SU-DHL-6 (cell line): ENCODE measurements at regions not wholly inside any gene's neighbourhood (a gene's known extent, or its start where the extent isn't known, plus 50 kb on each side); places are given as distances from the start of the nearest gene placed in this dataset.

Source experiments
- H2AFZ ChIP-seq: fragments of 200-600 bp; sonication (generic); 2 replicates; pipeline ENCODE4 v1.6.1; 2014; ENCODE audit warnings: low read depth, mild to moderate bottlenecking, moderate library complexity, mixed read lengths, antibody characterized with exemption, low read length; ENCODE audit not compliant: severe bottlenecking
- H3F3A ChIP-seq: fragments of 200-600 bp; shearing (Covaris generic); 2 replicates; pipeline ENCODE4 v1.6.0; 2016; ENCODE audit warnings: antibody characterized with exemption, mild to moderate bottlenecking; ENCODE audit not compliant: insufficient read depth
- H3K27ac ChIP-seq: fragments of 200-600 bp; sonication (generic); 2 replicates; pipeline ENCODE4 v1.5.1; 2016; ENCODE audit warnings: low read depth, mild to moderate bottlenecking, low read length, moderate library complexity, mixed read lengths
- H3K27me3 ChIP-seq: fragments of 200-600 bp; sonication (generic), shearing (Covaris generic); 2 replicates; pipeline ENCODE4 v1.6.0; 2014; ENCODE audit warnings: mild to moderate bottlenecking, low read length
- H3K36me3 ChIP-seq: fragments of 200-600 bp; sonication (generic); 2 replicates; pipeline ENCODE4 v1.6.1; 2014; ENCODE audit warnings: mild to moderate bottlenecking, low read length, mixed read lengths
- H3K4me2 ChIP-seq: fragments of 300-600, 200-600 bp; shearing (Covaris generic), sonication (generic); 2 replicates; pipeline ENCODE4 v1.6.0; 2014; ENCODE audit warnings: low read length, low read depth, mild to moderate bottlenecking; ENCODE audit not compliant: poor library complexity, severe bottlenecking
- H3K4me3 ChIP-seq: fragments of 200-600 bp; sonication (generic); 2 replicates; pipeline ENCODE4 v1.5.1; 2014; ENCODE audit warnings: antibody characterized with exemption, low read length, mild to moderate bottlenecking, mixed read lengths; ENCODE audit not compliant: insufficient read depth, poor library complexity, severe bottlenecking
- H3K79me2 ChIP-seq: fragments of 200-600 bp; sonication (generic); 2 replicates; pipeline ENCODE4 v1.6.1; 2014; ENCODE audit warnings: mild to moderate bottlenecking, low read length, moderate library complexity; ENCODE audit not compliant: insufficient read depth
- H3K9ac ChIP-seq: fragments of 200-600 bp; sonication (generic); 2 replicates; pipeline ENCODE4 v1.7.0; 2014; ENCODE audit warnings: mild to moderate bottlenecking, low read length
- H3K9me2 ChIP-seq: fragments of 200-600 bp; sonication (generic); replicated peaks from 2 replicates; pipeline ENCODE4 v1.6.1; 2014; ENCODE audit warnings: low read length; ENCODE audit not compliant: insufficient read depth
- H3K9me3 ChIP-seq: fragments of 200-600 bp; sonication (generic); 2 replicates; pipeline ENCODE4 v1.6.1; 2014; ENCODE audit warnings: low read length, mixed read lengths; ENCODE audit not compliant: insufficient read depth
- H4K20me1 ChIP-seq: fragments of 200-600 bp; sonication (generic); 2 replicates; pipeline ENCODE4 v1.6.1; 2014; ENCODE audit warnings: low read depth, mild to moderate bottlenecking, antibody characterized with exemption, low read length, moderate library complexity, mixed read lengths
- CTCF ChIP-seq: fragments of 200-600 bp; sonication (generic); IDR thresholded peaks from one replicate; pipeline ENCODE4 v1.5.1; 2017; ENCODE audit warnings: antibody characterized with exemption, mild to moderate bottlenecking, low read length, moderate library complexity; ENCODE audit not compliant: insufficient read depth, poor library complexity, severe bottlenecking
- EZH2phosphoT487 ChIP-seq: fragments of 200-600 bp; sonication (generic), shearing (Covaris generic); conservative IDR thresholded peaks from 2 replicates; pipeline ENCODE4 v1.6.1; 2018; ENCODE audit warnings: mild to moderate bottlenecking, antibody characterized with exemption, low read length, moderate library complexity, mixed read lengths

GRCh38 chr10:129404091-129404490 lies 63.0 kb upstream of the MGMT start:
- no peaks in the 10 kb centered on the region for H3K79me2 ChIP-seq
- H3K27me3 ChIP-seq, result no peaks in the 10 kb centered on the region
- TF ChIP-seq EZH2phosphoT487, result no peak
- TF ChIP-seq CTCF, result no peak
- H3F3A ChIP-seq, result no peaks in the 10 kb centered on the region
- no peak overlapping the region for H3K4me2 ChIP-seq
- no peak overlapping the region for H3K27ac ChIP-seq
- no peak overlapping the region for H3K9ac ChIP-seq
- no peaks in the 10 kb centered on the region for H4K20me1 ChIP-seq
- no peaks in the 10 kb centered on the region for H3K9me2 ChIP-seq
- H3K9me3 ChIP-seq, result no peaks in the 10 kb centered on the region
- H3K4me3 ChIP-seq, result no peak overlapping the region
- H3K36me3 ChIP-seq, result no peaks in the 10 kb centered on the region
- H2AFZ ChIP-seq, result no peak overlapping the region

- TF ChIP-seq CTCF, result no peak
- TF ChIP-seq EZH2phosphoT487, result no peak
- Histone ChIP-seq H4K20me1 (no peaks in the 10 kb centered on the region), H3K4me3 (no peak overlapping the region), H3K27ac (no peak overlapping the region), H3K9ac (no peak overlapping the region), H3K9me3 (no peaks in the 10 kb centered on the region), H3K9me2 (no peaks in the 10 kb centered on the region), H2AFZ (no peak overlapping the region), H3K36me3 (no peaks in the 10 kb centered on the region), H3K27me3 (no peaks in the 10 kb centered on the region), H3F3A (no peaks in the 10 kb centered on the region), H3K4me2 (no peak overlapping the region), H3K79me2 (no peaks in the 10 kb centered on the region)
Measured at GRCh38 chr10:129405389-129405788, 61.7 kb upstream of the MGMT start.

- no peak overlapping the region for H2AFZ ChIP-seq
- H3K9me3 ChIP-seq, result no peaks in the 10 kb centered on the region
- H3K9ac ChIP-seq, result no peak overlapping the region
- H3K4me2 ChIP-seq, result no peak overlapping the region
- no peak for TF ChIP-seq EZH2phosphoT487
- no peak for TF ChIP-seq CTCF
- H3F3A ChIP-seq, result no peaks in the 10 kb centered on the region
- no peaks in the 10 kb centered on the region for H3K27me3 ChIP-seq
- no peaks in the 10 kb centered on the region for H3K79me2 ChIP-seq
- H3K9me2 ChIP-seq, result no peaks in the 10 kb centered on the region
- H3K36me3 ChIP-seq, result no peaks in the 10 kb centered on the region
- H4K20me1 ChIP-seq, result no peaks in the 10 kb centered on the region
- no peak overlapping the region for H3K27ac ChIP-seq
- H3K4me3 ChIP-seq, result no peak overlapping the region
Measured at GRCh38 chr10:129410688-129411392, 56.2 kb upstream of the MGMT start.

GRCh38 chr10:129411393-129411705 lies 55.7 kb upstream of the MGMT start:
- no peak for TF ChIP-seq CTCF
- TF ChIP-seq EZH2phosphoT487, result no peak
- H3K9me2 ChIP-seq, result no peaks in the 10 kb centered on the region
- no peak overlapping the region for H3K9ac ChIP-seq
- H4K20me1 ChIP-seq, result no peaks in the 10 kb centered on the region
- H3K36me3 ChIP-seq, result no peaks in the 10 kb centered on the region
- H3K27ac ChIP-seq, result no peak overlapping the region
- no peaks in the 10 kb centered on the region for H3K79me2 ChIP-seq
- H3K27me3 ChIP-seq, result no peaks in the 10 kb centered on the region
- H3K4me2 ChIP-seq, result no peak overlapping the region
- no peaks in the 10 kb centered on the region for H3K9me3 ChIP-seq
- no peak overlapping the region for H2AFZ ChIP-seq
- H3F3A ChIP-seq, result no peaks in the 10 kb centered on the region
- H3K4me3 ChIP-seq, result no peak overlapping the region
